NT2/D1 (cell line): ENCODE measurements at regions not wholly inside any gene's neighbourhood (a gene's known extent, or its start where the extent isn't known, plus 50 kb on each side); places are given as distances from the start of the nearest gene placed in this dataset.

Experiments
- YY1 ChIP-seq: IDR thresholded peaks from 2 replicates; pipeline ENCODE4 v1.6.1; 2011; ENCODE audit not compliant: insufficient read length, insufficient read depth
- ZNF274 ChIP-seq: IDR thresholded peaks from 2 replicates; pipeline ENCODE4 v1.6.1; 2011; ENCODE audit warnings: mild to moderate bottlenecking, low read depth, low read length

- TF ChIP-seq YY1 (no peak), ZNF274 (no peak)
Observed at GRCh38 chr20:56817780-56818675, 188.9 kb downstream of the TFAP2C start.
